Gastroesophageal sphincter (tissue), 3 donors: ENCODE measurements at regions not wholly inside any gene's neighbourhood (a gene's known extent, or its start where the extent isn't known, plus 50 kb on each side); places are given as distances from the start of the nearest gene placed in this dataset.

Experiments used
- CTCF ChIP-seq, 4 experiments: fragments of 200-600 bp in 2 of 4; fragments of 450-650 bp in 2 of 4; sonication (generic) in 1 of 4; IDR thresholded peaks; one replicate each; pipeline ENCODE4 v1.5.1; 2017 to 2019; ENCODE audit warnings: antibody characterized with exemption in 4 of 4, mild to moderate bottlenecking in 2 of 4, moderate library complexity in 2 of 4
- POLR2A ChIP-seq, 2 donors: fragments of 450-650 bp; IDR thresholded peaks; one replicate each; pipeline ENCODE4 v1.6.1; 2017; ENCODE audit warnings: antibody characterized with exemption in 2 of 2, mild to moderate bottlenecking in 2 of 2, moderate library complexity in 1 of 2

- TF ChIP-seq CTCF (IDR thresholded peaks at IDR 0.05): no peak
- TF ChIP-seq POLR2A (IDR thresholded peaks at IDR 0.05): no peak
Measured at GRCh38 chr4:17376205-17376604, 135.7 kb downstream of the QDPR start.
